GM21786 (cell line): ENCODE measurements at regions not wholly inside any gene's neighbourhood (a gene's known extent, or its start where the extent isn't known, plus 50 kb on each side); places are given as distances from the start of the nearest gene placed in this dataset.
"Not testable (repeated sequence)": the region's sequence is repeated elsewhere in the genome, so short reads cannot be mapped to it uniquely, and the experiment has no call there.

Source experiments
- ATAC-seq: cut with Tn5 transposase; IDR thresholded peaks from one replicate; pipeline ENCODE4 v1.9.1; 2021; ENCODE audit not compliant: unreplicated experiment

GRCh38 chr18:66011916-66012315 is 261.1 kb downstream of the CDH7 start:
- no peak for ATAC-seq

GRCh38 chr18:66005831-66006588 is 255.2 kb downstream of the CDH7 start:
- no peak for ATAC-seq

- ATAC-seq: not testable (repeated sequence)
Observed at GRCh38 chr18:65998971-65999700, 248.3 kb downstream of the CDH7 start.

- no peak for ATAC-seq
Observed at GRCh38 chr18:65995206-65995605, 244.4 kb downstream of the CDH7 start.

GRCh38 chr18:65994302-65994701 is 243.5 kb downstream of the CDH7 start:
- no peak for ATAC-seq

GRCh38 chr18:65990944-65991708 is 240.3 kb downstream of the CDH7 start:
- no peak for ATAC-seq

GRCh38 chr18:65990174-65990690 is 239.4 kb downstream of the CDH7 start:
- no peak for ATAC-seq

- no peak for ATAC-seq
Observed at GRCh38 chr18:65988972-65989371, 238.2 kb downstream of the CDH7 start.

GRCh38 chr18:65988386-65988785 is 237.6 kb downstream of the CDH7 start:
- no peak for ATAC-seq

GRCh38 chr18:65983750-65984149 is 232.9 kb downstream of the CDH7 start:
- no peak for ATAC-seq

- ATAC-seq: no peak
Observed at GRCh38 chr18:65975536-65975935, 224.7 kb downstream of the CDH7 start.

- ATAC-seq: no peak
Observed at GRCh38 chr18:65974758-65975157, 223.9 kb downstream of the CDH7 start.

GRCh38 chr18:65968239-65969004 is 217.6 kb downstream of the CDH7 start:
- no peak for ATAC-seq

GRCh38 chr18:65955747-65956146 is 204.9 kb downstream of the CDH7 start:
- ATAC-seq: no peak

GRCh38 chr18:65954372-65954771 is 203.6 kb downstream of the CDH7 start:
- no peak for ATAC-seq

- no peak for ATAC-seq
Observed at GRCh38 chr18:65946777-65947176, 196.0 kb downstream of the CDH7 start.

GRCh38 chr18:65943268-65943667 is 192.5 kb downstream of the CDH7 start:
- no peak for ATAC-seq

- no peak for ATAC-seq
Observed at GRCh38 chr18:65942854-65943253, 192.0 kb downstream of the CDH7 start.

- ATAC-seq: no peak
Observed at GRCh38 chr18:65942104-65942503, 191.3 kb downstream of the CDH7 start.

GRCh38 chr18:65941482-65941881 is 190.7 kb downstream of the CDH7 start:
- no peak for ATAC-seq
